HG03066 (cell line): ENCODE measurements at regions not wholly inside any gene's neighbourhood (a gene's known extent, or its start where the extent isn't known, plus 50 kb on each side); places are given as distances from the start of the nearest gene placed in this dataset.

ENCODE experiments used
- ATAC-seq: cut with Tn5 transposase; IDR thresholded peaks from one replicate; pipeline ENCODE4 v1.9.1; 2021; ENCODE audit warnings: low read depth; ENCODE audit not compliant: unreplicated experiment

DNA sequence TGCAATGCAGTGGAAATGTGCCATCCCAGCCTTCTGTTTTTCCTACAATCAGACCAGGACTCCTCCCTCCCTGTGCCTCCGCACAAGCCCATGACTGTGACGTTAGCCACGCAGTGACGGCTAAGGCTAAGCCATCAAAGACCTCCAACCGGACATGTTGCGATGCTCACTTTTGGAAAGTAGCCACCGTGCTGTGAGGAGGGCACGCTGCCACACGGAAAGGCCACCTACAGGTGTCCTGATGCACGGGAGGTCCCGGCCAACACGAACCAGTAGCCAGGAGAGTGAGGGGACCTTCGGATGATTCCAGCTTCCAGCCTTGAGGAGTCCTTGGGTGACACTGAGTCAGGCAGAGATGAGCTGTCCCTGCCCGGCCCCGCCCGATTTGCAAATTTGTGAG is 53.9 kb downstream of the FOXL1 start:
- ATAC-seq: no peak

DNA sequence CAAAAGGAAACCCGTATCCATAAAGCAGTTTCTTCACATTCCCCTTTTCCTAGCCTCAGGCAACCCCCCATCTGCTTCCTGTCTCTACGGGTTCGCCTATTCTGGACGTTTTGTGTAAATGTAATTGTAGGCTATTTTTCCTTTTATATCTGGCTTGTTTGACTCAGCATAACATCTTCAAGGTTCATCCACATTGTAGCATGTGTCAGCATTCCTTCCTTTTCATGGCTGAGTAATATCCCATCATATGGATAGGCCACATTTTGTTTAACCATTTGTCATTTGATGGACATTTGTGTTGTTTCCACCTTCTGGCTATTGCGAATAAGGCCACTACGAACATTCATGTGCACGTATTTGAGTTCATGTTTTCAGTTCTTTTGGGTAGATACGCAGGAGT is 54.6 kb downstream of the FOXL1 start:
- no peak for ATAC-seq

DNA sequence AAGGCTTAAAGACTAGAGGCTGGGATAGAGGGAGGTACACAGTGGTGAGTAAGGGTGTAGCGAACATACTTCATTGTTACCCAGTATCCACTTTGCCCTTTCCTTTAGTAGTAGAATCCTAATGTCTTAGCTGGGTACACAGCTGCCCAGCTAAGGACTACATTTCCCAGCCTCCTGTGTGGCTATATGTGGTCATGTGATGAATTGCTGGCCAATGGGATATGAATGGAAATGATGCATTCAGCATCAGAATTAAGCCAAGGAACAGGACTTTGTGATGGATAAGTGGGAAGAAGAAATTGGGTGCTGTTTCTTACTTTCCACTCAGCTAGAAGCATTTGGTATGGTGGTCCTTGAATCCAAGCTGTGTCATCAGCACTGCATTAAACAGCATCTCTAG is 55.9 kb downstream of the FOXL1 start:
- no peak for ATAC-seq

DNA sequence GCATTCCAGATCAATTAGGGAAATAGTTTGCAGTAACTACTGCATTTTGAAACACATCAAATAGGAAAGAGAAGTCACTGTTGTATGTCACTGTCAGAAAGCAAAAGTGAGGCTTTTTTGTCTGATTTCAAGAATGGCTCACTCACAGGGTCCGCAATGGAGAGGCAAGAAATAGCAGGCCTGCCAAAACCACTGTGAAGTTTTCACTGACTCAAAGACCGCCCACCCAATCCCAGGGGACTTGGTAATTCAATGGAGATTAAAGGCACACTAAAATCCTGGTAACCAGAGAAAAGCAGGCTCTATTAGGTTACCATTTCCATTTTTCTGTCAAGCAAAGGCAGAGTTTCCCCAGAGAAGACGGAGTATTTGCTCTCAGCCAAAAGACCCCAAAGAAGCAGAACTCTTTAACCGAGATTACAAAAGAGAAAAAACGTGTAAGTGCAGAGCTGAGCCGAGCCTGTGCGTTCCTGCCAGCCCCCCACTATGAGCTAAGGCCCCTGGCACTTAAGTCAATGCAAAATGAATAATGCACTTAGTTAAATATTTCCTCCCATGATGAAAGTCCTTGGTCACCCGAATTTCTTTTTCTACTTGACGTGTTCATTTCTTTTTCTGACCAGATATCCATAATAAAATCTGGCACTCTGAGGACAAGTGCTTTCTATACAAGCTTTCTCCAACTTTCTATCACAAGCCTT is 57.0 kb downstream of the FOXL1 start:
- ATAC-seq: no peak

DNA sequence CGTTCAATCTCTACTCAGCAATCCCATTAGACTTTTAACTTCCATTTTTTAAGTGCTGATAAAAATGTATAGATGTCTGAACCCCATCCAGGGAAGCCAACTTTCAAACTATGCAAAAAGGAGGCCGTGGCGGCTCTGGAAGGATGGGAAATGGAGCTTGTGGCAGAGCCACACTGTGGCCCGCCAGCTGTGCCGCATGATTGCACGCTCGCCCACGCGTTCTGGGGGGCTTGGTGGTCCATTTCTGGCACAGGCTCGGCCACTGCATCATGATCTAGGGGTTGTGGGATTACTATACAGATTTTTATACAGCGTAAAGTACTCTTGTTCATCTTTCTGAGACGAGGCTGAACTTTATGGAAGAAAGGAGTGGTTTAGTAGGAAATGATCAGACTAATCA is 57.6 kb downstream of the FOXL1 start:
- no peak for ATAC-seq

DNA sequence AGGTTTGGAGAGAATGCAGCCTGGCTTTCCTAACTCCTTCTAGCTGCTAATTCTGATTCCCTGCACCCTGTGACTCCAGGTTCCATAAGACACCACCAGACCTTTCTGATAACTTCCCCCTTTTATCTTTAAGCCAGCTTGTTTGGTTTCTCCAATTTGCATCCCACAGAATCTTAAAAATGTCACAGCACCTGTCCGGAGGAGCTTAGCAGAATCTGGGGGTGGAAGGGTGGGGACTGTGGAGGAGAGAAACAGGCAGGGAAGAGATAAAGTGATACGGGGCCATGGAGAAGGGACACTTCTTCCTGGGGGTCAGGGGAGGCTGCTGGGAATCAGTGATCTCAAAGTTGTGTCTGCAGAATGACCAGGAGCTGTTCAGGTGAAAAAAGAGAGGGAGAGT is 59.4 kb downstream of the FOXL1 start:
- no peak for ATAC-seq

DNA sequence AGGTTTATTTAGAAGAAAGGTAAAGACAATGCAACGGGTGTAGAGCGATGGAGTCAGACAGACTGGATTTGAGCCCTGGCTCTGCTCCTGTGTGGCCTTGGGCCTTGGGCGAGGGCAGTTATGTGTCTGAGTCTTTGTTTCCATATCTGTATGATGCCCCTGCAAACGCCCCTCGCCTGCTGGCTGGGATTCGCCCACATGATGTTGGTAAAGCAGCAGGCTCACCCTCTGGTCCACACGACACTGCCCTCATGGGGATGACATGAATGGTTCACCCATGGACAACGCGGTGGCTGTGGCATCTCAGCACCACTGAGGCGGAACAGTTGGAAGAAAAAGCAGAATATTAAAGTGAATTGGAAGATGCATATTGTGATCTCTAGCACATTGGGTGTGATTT is 60.3 kb downstream of the FOXL1 start:
- ATAC-seq: no peak

DNA sequence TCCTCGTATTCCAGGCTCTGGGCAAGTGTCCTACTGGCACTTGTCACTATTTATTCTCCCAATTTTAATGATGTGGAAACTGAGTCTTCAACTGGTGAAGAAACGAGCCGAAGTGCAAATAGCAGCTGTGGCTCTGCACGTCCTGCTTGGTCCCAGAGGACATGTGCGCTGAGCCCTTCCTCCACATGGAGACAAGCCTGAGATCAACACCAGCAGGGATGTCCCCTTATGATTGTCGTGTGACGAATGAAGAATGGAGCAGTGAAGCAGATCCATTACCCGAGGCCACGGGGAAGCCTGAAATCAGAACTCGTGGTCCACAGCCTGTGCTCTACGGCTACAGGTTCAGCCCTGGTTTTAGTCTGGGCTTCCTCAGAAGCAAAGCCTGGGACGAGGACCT is 61.0 kb downstream of the FOXL1 start:
- ATAC-seq: no peak

DNA sequence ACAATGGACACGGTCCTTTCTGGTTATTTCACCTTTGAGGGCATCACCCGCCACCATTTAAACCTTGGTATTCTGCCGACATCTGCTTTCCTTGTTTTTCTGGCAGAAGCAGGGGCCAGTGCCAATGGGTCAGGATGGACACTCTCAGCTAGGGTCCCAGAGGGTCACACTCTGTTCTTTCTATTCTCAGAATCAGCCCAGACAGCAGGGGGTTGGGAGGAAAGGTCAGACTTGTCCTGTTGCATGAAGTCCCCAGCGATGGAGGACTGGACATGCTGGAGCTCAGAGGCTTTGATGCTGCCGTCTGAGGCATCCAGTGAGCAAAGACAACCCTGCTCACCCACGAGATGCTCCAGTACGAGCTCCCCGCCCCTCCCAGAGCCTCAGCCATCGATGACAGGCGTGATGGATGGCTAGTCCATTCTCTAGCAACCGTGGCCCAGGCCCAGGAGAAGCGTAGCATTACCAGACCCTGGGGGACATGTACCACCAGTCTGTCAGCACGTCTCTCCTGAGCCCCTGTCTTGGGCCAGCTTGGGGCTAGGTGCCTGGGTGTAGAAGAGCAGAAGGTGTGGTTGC is 62.0 kb downstream of the FOXL1 start:
- ATAC-seq: no peak

DNA sequence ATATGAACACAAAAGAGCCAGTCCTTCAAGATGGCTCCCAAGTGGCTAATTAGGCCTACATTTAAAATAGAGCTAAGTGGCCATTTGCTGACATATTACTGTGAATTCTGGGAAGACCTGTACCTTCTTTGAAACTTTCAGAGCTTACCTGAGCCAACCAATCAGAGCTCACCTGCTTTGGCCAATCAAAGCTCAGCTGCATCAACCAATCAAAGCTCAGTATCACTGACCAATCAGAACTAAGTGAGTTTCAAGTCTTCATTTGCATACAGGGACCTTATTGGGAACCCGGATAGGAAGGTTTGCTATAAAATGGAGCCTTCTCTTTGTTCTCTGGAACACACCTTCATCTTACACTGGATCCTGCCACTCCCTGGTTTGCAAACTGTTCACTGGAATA is 63.7 kb downstream of the FOXL1 start:
- ATAC-seq: no peak

DNA sequence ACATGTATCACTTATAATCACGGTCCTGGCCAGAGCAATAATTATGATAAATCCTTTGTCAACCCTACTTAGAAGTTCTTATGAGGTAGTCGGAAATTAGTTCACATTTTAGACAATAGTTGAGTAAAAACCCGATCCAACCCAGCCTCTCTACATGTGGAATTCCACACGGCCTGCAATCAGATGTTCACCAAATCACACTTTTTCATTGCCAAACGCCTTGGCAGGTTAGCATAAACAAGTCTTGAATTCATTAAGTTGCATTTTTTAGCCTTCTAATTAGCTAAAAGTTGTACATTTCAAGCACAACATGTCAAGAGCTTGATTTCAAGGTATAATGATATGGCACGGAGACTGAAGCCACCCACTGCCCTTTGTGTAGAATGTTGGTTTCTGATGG is 65.3 kb downstream of the FOXL1 start:
- no peak for ATAC-seq

DNA sequence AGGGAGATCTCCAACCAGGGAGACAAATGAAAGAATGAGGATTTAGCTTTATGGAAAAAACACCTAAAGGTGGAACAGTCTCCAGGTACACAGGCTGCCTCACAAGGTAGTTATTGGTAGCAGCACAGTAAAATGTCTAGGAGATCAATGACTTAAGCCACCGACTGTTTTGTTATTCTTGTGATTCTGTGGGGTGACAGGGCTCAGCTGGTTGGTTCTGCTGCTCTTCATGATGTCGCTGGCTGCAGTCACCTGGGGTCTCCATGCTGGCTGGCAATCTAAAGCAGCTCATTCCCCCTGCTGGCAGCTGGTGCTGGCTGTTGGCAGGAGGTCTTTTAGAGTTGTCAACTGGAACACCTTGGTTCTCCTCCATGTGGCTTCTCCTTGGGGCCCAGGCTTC is 69.2 kb downstream of the FOXL1 start:
- ATAC-seq: no peak

DNA sequence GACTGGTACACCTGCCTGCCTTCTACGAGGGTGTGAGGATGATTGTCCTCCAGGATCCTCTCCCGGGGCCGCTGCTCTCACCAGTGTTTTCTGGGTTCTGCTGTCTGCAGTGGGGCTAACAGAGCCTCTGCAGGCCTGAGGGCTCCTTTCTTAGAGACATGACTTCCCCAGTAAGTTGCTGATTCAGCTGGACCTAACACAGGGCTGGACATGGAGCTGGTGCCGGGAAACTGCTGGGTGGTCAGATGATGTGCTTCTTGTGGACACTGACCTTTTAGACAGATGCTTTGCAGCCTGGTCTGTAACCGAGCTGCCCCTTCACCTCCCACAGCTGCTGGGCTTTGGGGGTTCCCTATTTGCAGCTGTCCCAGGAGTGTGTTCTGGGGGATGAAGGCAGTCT is 71.5 kb downstream of the FOXL1 start:
- ATAC-seq: no peak

DNA sequence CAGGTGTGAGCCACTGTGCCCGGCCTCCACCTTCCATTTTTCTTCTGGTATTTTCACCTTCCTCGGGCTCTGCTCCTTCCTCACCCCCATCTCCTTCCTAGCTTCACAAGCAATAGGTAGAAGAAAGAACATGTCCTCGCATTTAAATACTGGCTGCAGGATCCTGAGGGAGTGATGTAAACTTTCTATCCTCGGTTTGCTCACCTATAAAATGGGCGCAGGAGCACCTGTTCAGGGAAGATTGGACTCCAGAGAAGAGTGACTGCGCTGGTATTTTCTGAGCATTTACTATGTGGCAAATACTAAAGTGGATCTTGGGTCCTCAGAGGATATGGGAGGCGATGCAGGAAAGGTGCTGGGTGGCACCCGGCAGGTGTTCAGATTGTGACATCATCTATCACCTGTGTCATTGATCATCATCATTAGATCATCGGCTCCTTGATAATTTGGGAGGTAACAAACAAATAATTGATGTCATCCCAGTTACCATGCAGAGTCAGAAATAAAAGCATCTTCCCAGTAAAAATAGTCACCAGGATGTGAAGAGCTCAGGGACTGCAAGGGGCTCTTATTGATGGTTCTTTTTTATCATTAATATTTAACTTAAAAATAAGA is 72.8 kb downstream of the FOXL1 start:
- no peak for ATAC-seq

DNA sequence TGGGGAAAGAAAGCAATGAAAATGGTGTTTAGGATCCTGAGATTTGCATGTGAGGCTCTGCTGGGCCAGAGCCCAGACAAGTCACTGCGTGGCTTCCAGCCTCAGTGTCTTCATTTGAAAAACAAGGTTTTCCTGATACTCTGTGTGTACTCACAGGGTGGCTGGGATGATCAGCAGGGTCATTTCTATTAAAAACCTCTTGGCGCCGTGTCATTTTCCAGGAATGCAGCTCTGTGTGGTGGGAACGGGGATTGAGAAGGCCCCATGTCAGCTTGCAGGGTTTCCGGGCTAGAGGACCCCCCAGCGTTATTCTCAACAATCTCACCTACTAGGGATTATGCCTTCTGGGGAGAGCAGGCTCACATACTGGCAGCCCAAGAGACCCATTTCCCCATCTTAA is 73.5 kb downstream of the FOXL1 start:
- ATAC-seq: no peak

DNA sequence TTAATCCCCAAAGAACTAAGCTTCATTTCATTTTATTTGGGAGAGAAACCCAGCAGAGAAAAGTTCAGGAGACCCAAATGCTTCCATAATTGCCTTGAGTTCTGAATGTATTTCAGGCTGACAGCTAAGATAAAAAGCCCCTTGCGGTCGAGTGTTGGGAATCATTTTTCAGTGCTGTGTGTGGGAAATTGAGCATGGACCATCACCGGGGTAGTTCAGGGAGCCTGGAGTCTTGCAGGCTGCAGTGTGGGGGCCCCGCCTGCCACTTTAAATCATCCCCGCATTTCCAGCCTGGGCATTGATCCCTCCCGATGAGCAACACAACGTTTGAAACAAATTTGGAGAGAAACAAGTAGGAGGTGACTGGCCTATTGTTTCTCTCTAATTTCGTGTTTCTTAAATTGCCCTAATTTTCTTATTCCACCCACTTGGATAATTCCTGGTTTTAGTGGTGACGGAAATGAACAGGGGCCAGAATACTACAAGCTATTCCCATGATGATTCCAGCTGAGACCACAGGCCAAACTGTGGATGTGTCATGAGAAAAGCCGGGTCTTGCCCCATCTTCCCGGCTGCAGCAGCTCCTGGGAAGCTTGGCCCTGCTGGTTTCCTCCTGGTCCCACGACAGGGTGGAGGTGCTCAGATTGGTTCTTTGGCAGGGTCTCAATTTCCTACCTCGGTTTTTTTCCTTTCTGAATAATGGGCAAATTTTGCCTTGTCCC is 75.1 kb downstream of the FOXL1 start:
- no peak for ATAC-seq

DNA sequence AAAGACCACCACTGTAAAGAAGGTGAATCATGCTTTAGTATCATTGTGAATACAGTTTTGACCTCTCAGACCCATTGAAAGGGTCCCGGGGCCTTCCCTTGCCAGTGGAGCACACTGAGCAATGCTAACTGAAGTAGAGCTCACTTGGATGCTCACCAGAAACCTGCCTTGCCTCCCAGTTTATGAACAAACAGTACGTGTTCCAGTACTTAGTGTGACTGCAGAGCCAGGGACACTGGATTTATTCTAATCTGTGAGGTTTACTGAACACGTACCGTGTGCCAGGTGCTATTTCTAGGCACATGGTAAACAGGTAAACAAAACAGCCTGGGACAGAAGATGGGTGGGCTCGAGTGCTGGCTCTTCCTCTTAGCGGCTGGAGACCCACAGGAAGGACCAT is 79.6 kb downstream of the FOXL1 start:
- no peak for ATAC-seq

DNA sequence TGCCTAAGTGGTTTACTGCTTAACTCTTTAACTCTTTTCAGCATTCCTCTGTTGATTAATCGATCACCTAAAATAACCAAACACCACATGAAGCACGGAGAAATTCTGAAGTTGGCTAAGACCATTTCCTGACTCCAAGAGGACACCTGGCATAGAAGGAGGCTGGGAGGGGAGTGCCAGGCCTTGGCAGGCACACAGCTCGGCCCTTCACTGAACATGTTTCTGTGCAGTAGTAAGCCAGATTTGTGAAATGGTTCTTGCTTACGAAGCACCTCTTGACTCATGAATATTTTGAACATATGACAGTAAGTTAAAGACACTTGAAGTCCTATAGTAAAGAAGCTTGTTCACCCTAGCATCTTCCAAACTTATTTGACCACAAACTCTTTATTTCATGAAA is 82.3 kb downstream of the FOXL1 start:
- ATAC-seq: no peak

DNA sequence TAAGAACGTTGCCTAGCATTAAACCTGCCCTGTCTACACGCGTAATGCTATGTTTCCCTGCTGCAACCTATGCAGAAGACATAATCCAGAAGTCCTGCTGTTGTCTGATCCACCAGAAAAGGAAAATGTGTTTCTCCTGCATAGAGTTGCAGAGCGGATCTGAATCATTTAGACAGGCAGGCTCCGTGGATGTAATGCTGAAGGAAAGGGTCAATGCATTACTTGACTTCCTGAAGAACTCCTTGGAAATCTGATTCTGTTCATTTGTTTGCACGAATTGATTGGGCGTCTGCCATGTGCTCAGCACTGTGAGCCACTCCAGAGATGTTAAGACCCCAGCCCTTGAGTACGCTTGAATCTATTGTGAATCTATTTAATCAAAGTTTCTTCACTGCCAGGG is 83.4 kb downstream of the FOXL1 start:
- no peak for ATAC-seq

DNA sequence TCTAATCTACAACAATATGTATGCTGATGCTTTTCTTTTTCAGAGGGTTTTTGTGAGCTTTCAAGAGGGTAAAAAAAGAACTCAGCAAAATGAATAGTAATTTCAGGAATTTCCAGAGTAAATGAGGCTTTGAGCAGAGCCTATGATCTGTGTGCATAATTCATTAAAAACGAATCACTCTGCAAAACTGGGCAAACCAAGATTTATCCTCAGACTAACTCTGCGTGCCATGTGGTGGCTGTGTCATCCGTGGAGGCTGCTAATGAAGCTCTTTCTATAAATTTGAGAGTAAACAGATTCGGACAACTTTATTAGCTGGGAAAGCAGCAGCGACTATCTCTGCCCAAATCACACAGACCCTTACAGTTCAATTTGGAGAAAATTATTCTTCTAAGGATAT is 83.8 kb downstream of the FOXL1 start:
- ATAC-seq: no peak

DNA sequence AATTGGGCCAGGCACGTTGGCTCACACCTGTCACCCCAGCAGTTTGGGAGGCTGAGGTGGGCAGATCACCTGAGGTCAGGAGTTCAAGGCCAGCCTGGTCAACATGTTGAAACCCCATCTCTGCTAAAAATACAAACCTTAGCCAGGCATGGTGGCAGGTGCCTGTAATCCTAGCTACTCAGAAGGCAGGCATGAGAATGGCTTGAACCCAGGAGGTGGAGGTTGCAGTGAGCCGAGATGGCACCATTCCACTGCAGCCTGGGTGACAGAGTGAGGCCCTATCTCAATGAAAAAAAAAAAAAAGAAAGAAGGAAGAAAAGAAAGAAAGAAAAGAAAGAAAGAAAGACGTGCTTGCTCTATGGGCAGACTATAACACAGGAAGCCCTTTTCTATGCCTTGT is 84.4 kb downstream of the FOXL1 start:
- no peak for ATAC-seq
